ENCODE measurements at regions not wholly inside any gene's neighbourhood (a gene's known extent, or its start where the extent isn't known, plus 50 kb on each side); places are given as distances from the start of the nearest gene placed in this dataset.

DNA sequence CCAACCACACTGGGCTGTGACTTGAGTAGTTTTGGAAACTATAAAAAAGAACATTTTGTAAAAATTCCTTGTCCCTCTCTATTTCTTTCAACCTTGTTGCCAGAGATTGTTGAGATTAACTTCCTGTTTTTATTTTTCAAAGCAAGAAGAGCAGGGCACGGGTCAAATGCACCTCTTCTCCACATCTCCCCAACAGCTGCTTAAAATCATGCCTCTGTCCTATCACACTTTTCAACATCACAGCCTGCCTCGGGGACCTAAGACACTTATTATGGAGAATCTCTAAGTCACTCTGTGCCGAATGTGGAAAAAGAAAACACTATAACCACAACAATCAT, 280.3 kb upstream of the TNC start:
- H3K9me3 ChIP-seq = no peaks in the 10 kb centered on the region
- H3K36me3 ChIP-seq = no peaks in the 10 kb centered on the region
- ATAC-seq (ENCODE audit: low FRiP score in 2 of 2) = no peak
- peaks cover 0 to 8% (median 2%) of the 10 kb centered on the region in 4 donors for H3K4me1 ChIP-seq
- no peak for TF ChIP-seq POLR2A (IDR thresholded peaks at IDR 0.05)
- TF ChIP-seq, protein P1, sequence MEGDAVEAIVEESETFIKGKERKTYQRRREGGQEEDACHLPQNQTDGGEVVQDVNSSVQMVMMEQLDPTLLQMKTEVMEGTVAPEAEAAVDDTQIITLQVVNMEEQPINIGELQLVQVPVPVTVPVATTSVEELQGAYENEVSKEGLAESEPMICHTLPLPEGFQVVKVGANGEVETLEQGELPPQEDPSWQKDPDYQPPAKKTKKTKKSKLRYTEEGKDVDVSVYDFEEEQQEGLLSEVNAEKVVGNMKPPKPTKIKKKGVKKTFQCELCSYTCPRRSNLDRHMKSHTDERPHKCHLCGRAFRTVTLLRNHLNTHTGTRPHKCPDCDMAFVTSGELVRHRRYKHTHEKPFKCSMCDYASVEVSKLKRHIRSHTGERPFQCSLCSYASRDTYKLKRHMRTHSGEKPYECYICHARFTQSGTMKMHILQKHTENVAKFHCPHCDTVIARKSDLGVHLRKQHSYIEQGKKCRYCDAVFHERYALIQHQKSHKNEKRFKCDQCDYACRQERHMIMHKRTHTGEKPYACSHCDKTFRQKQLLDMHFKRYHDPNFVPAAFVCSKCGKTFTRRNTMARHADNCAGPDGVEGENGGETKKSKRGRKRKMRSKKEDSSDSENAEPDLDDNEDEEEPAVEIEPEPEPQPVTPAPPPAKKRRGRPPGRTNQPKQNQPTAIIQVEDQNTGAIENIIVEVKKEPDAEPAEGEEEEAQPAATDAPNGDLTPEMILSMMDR (IDR thresholded peaks at IDR 0.05) = no peak
- no peak for TF ChIP-seq POLR2AphosphoS5 (IDR thresholded peaks at IDR 0.05)
- no peak for TF ChIP-seq EP300 (IDR thresholded peaks at IDR 0.05)
- 62 to 65% methylated on average over 3 of the region's 3 CpGs for WGBS, 2 donors
- H3K4me3 ChIP-seq = no peak overlapping the region
- no peak overlapping the region for H3K27ac ChIP-seq
- DNase-seq = no peak
- H3K27me3 ChIP-seq = no peaks in the 10 kb centered on the region

DNA sequence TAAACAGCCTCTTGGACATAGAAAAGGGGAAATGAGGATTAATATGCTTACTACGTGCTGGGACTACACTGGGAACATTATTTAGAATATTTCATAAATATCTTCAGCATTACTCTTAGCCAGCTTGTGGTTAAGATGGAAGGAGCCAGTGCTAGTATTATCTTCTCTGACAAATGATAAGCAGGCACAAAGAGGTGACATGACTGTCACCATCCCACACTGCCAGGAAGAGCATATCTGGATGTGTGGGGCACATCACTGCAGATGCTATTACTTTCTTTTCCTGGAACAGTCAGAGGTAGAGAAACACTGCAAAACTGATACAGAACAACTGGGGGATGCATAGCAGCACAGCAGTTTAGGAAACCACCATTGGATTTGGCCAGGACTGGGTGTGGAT, 281.0 kb upstream of the TNC start:
- H3K9me3 ChIP-seq = no peaks in the 10 kb centered on the region
- no peaks in the 10 kb centered on the region for H3K27me3 ChIP-seq
- no peak for TF ChIP-seq POLR2A (IDR thresholded peaks at IDR 0.05)
- no peak for TF ChIP-seq POLR2AphosphoS5 (IDR thresholded peaks at IDR 0.05)
- TF ChIP-seq, protein P1 (IDR thresholded peaks at IDR 0.05) = no peak
- TF ChIP-seq EP300 (IDR thresholded peaks at IDR 0.05) = no peak
- 86 to 88% methylated on average over 1 of the region's 1 CpG for WGBS, 2 donors
- ATAC-seq (ENCODE audit: low FRiP score in 2 of 2) (no peak), DNase-seq (no peak)
- peaks cover 0 to 8% (median 2%) of the 10 kb centered on the region in 4 donors for H3K4me1 ChIP-seq
- no peak overlapping the region for H3K27ac ChIP-seq
- H3K36me3 ChIP-seq = no peaks in the 10 kb centered on the region
- no peak overlapping the region for H3K4me3 ChIP-seq

DNA sequence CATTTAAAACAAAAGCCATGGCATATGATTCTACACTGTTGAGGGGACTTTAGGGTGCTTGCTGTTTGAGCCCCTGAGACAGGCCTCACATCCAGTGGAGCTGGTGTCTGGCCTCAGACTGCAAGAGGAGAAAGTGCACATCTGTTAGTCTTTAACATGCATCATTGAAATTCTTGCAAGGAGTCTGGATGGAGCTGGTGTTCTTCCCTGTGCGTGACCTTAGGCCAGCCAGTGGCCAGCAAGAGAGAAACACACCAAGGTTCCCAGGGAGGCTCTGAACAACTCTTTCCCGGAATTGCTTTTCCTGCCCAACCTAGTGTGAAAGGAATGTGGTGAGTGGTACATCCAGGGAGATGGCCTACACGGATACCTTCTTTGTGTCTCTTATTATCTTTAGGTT, 282.8 kb upstream of the TNC start:
- TF ChIP-seq EP300 (IDR thresholded peaks at IDR 0.05) (no peak), POLR2AphosphoS5 (IDR thresholded peaks at IDR 0.05) (no peak), POLR2A (IDR thresholded peaks at IDR 0.05) (no peak)
- TF ChIP-seq, protein P1 (IDR thresholded peaks at IDR 0.05) = no peak
- H3K4me3 ChIP-seq = no peak overlapping the region
- H3K36me3 ChIP-seq = no peaks in the 10 kb centered on the region
- no peak overlapping the region for H3K27ac ChIP-seq
- H3K27me3 ChIP-seq = no peaks in the 10 kb centered on the region
- H3K9me3 ChIP-seq = no peaks in the 10 kb centered on the region
- no peak for ATAC-seq (ENCODE audit: low FRiP score in 2 of 2)
- peaks cover 0 to 4% (median 0%) of the 10 kb centered on the region in 4 donors for H3K4me1 ChIP-seq
- 92 to 93% methylated on average over 3 of the region's 3 CpGs for WGBS, 2 donors
- no peak for DNase-seq

DNA sequence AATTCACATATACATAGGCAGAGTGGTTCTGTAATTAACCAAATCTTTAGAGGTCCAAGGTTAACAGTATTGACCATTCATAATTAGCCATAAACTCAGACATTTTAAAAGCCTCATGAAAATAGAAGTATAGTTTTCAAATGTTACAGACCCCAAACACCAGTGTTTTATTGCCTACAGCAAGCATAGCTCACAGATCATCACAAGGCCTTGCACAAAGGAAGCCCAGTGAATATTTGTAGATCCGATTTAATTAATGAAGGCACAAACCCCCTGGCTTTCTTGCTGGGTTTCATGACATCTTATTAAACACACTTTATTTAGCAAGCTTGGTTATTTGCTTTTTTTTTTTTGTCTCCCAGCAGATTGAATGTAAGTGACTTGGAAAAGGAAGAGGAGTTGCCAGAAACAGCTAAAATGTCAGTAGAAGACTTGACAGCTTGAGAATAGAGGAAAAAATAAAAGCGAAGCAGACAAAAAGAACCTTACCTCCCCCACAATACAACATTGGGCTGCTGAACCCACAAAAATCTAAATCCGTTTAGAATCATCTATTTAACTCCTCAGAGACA, 283.9 kb upstream of the TNC start:
- Histone ChIP-seq H3K27me3 (no peaks in the 10 kb centered on the region), H3K4me3 (no peak overlapping the region), H3K27ac (no peak overlapping the region), H3K4me1 (no peaks in the 10 kb centered on the region), H3K36me3 (no peaks in the 10 kb centered on the region), H3K9me3 (no peaks in the 10 kb centered on the region)
- WGBS, 2 donors = 69 to 73% methylated on average over 3 of the region's 3 CpGs
- no peak for DNase-seq
- TF ChIP-seq POLR2AphosphoS5 (IDR thresholded peaks at IDR 0.05) = no peak
- TF ChIP-seq, protein P1 (IDR thresholded peaks at IDR 0.05) = no peak
- ATAC-seq (ENCODE audit: low FRiP score in 2 of 2) = no peak

DNA sequence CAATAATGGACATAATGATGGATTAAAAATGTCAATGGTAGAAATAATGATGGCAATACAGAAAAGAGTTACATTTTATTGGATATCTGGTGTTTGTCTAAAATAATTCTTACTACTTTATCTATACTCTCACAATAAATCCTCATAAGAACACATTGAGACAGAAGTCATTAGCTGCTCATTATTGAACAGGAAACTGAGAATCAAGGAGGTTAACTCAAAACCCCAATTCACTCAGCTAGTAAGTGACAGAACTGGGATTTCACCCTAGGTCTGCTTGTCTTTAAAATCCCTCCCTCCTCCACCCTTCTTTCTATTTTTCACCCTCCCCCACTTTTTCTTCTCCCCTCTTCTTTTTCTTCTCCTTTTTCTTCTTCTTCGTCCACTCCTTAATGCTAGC, 285.8 kb upstream of the TNC start:
- Histone ChIP-seq H3K4me3 (no peak overlapping the region), H3K9me3 (no peaks in the 10 kb centered on the region), H3K36me3 (no peaks in the 10 kb centered on the region), H3K27me3 (no peaks in the 10 kb centered on the region), H3K27ac (no peak overlapping the region), H3K4me1 (no peaks in the 10 kb centered on the region)
- ATAC-seq (ENCODE audit: low FRiP score in 2 of 2) (no peak), DNase-seq (no peak)
- no peak for TF ChIP-seq POLR2A (IDR thresholded peaks at IDR 0.05)
- TF ChIP-seq, protein P1 (IDR thresholded peaks at IDR 0.05) = no peak
- no peak for TF ChIP-seq EP300 (IDR thresholded peaks at IDR 0.05)
- no peak for TF ChIP-seq POLR2AphosphoS5 (IDR thresholded peaks at IDR 0.05)
- 92 to 95% methylated on average over 1 of the region's 1 CpG for WGBS, 2 donors

Data from upper lobe of left lung (tissue), 6 donors.